GM19240 (cell line): ENCODE measurements at regions not wholly inside any gene's neighbourhood (a gene's known extent, or its start where the extent isn't known, plus 50 kb on each side); places are given as distances from the start of the nearest gene placed in this dataset.

Source experiments
- DNase-seq: peaks from one replicate; pipeline ENCODE4 v3.0.0; 2011; ENCODE audit warnings: low spot score; ENCODE audit not compliant: insufficient read length

DNA sequence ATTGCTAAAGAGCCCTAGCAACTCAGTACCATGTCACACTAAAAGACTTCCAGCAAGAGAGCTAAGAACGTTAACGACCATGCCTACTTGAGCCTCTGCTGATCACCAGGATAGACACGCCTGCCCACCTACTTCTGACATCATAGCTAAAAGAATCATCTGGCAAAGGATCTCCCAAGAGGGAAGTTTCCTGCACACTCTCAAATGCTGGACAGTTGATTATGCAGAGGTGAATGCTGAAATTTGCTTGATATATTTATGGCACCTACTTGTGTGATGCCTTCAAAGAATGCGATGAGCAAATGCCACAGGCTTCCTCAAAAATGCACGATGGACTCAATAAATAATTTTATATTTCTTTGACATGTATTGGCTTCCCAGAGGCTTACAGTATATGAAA lies 113.6 kb downstream of the GALC start:
- DNase-seq = no peak

DNA sequence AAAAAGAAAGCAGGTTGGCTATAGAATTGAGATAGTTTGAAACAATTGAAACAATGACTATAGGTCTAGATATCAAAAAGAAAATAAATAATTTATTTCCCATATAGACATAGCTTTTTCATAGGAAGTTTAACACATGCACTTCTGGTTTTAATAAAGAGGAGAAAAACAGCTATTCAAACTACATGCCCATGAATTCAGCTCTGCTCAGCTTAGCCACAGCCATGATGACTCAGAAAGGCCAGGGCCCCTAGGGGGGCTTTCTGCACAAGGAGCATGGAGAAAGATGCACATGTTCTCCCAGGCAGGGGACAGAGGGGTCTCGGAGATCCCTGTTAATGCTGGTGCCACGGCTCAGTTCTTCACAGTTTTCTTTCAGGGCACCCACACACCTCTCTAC lies 114.0 kb downstream of the GALC start:
- no peak for DNase-seq

DNA sequence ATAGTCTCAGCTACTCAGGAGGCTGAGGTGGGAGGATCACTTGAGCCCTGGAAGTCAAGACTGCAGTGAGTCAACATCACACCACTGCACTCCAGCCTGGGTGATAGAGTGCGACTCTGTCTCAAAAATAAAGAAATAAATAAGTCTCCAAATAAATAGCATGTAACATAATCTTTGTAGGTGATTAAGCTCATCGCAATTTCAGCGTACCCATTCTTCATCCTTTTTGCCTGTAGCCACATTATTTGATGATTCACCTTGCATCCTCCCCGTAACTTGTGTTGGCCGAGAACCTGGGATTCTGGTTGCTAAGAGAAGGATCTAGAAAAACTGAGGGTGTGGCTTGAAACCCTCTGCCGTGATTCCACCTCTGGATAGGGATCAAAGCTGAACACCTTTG lies 115.1 kb downstream of the GALC start:
- DNase-seq = no peak

DNA sequence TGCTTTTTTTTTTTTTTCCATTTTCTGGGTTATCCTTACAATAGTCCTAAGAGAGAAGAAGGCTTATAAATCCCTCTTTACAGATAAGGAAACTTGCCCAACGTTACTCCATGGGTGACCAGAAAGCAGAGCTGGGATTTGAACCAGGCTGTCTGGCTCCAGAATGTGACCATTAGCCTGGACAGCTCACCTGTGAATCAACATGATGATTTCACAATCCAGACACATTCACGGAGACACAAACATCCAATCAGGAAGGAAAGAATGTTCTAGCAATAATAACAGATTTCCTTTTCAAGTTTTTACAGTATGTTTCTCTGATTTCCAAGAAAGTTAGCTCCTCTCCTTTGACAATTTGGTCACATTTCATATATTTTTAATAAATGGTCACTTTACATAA lies 118.3 kb downstream of the GALC start:
- no peak for DNase-seq

DNA sequence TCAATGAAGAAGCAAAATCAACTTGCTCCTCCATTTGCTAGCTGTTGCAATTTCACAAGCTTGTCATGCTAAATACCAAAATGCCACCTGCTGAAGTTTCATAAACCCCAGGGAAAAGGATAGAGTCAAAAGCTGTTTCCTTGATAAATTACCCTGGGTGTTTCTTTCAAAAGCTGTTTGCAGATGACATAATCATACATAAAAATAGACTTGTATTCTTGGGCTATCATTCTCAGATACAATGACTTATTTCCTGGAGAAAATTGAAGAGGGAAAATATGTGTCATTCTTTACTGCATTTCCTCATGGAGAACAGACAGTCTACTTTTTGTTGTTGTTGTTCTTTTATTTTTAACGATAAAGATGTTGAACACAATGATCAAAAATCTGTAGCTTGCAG lies 119.2 kb downstream of the GALC start:
- DNase-seq = no peak

DNA sequence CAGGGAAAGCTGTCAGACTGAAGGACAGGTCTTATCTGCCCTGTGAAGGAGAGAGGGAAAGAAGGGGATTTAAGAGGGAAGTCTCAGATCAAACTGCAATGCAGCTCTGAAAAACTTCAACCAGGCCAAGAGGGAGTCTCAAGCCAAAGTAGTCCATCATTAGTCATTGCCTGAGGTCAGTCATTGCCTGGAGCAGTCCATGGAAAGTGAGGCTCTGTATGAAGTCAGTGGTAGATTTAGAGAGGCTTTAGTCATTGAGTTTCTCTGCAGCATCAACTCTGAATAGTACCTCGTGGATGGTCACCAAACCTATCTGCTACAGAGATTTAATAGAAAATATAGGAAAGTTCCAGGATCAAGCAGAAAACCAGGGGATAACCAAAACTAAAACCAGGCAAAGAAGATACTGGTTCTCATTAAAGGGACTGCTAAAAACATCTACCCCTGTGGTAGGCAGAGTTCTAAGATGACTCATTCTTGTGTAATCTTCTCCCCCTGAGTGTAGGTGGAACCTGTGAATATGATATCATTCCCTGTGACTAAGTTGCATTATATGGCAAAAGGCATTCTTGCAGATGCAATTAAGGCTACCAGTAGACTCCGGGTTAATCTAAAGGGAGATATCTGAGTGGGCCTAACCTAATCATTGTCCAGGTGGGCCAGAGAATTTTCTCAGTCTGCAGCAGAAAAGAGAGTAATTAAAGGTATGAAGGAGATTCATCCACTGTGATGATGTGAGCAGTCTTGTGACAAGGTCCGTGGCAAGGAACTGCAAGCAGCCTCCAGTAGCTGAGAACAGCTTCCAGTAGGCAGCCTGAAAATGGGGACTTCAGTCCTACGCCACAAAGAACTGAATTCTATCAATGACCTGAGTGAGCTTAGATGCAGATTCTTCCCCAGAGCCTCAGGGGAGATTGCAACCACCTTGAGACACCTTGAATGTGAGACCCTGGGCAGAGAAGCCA lies 123.1 kb downstream of the GALC start:
- DNase-seq = no peak

DNA sequence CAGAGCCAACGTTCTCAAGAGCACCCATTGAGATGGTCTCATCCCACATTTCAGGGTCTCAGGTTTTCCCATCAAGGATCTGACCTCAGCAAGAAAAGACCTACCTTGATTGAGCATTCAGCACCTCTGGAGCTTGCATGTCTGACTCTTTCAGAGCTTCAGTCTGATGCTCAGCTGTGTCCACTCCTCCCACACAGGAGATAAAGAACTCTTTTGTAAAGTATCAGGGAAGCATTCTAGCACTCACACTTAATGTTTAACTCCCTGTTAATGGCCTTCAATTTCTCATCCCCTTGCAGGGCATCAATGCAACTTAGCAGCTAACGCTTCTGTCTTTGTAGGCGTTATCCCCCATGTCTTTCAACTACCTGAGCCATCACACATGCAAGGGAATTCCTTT lies 124.1 kb downstream of the GALC start:
- no peak for DNase-seq

DNA sequence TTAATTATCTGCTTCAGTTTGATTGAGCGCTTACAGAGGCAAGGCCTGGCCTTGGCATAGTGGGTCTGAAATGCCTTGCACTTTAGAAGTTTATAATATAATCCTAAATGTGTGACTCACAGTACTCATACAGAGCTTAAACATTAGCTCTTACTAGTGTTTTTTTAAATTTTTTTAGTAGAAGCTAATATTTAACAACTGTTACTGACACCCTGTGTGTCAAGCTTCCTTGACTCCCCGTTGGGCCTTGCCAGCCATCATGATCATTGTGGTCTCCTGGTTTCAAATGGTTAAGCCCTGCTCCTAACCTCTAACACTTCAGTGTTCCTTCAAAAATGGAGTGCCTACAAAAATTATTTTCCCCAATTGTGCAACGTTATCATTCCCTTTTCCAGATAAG lies 126.9 kb downstream of the GALC start:
- no peak for DNase-seq

DNA sequence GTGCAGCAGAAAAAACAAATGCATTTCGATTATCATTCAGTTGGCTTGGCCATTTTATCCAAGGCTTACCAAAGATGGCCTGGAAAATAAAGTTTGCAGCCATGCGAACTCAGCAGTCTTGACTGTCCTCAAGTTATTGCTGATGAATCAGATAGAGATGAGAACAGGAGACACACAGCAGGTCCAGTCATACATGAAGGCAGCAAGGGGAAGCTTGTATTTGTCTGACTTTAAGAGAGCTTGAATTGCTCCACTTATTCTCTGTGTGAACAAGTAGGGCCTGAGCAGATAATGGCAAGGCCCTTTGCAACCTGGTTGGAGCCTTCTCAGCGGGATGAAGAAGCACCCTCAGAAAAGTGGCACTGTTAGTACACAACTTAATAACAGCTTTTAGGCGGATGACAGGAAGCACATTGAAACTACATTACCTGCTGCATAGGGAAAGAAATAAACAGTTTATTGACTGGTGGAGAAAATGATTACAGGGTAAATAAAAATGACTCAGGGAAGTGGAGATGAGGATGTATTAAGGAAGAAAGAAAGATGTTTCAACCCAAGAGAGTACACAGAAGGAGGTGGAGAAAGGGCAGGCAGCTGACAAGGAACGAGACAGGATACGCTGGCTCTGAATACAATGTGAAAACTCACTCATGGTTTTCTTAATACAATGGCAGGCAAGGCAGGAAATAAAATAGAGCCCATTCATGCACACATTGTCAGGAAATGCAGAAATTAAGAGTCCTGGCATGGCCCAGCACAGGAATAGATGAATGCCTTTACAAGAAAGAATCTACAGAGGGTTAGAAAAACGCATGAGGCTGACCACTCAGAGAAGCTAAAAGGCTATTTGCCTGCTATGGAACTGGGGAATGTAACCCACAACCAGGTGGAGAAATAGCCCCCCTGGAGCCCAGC lies 128.4 kb downstream of the GALC start:
- no peak for DNase-seq

DNA sequence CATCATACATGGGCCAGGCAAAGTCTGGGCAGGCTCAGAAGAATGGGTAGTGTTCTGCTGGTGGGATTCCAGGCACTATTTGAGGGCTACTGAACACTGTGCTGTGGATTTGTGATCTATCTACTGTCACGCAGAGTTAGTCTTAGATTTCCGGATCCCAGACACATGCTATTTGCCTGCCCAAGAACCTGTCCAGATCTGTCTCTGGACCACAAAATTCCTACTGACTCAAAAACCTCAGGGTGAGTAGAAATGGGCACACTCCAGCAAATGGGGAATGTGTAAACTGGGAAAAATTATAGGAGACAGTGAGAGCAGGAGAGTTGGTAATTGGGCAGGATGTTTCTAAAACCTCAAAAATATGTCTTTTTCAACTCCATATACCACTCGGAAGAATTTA lies 129.9 kb downstream of the GALC start:
- DNase-seq = no peak

DNA sequence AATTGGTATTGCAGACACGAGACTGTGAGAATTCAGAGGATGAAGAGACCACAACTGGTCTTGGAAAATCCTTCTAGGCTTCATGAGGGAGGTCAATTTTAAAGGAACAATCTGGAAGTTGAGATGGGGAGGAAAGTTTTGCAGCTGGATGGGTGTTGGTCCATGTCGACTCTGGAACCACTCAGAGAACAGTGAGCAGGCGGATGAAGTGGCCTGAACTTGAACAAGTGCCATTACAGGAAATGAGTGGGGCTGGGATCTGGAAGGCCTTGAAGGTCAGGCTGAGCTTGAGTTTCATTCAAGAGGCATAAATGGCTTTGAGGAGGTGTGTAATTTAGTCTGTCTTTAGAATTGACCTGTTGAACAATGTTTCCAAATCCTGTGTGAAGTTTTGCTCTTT lies 140.9 kb downstream of the GALC start:
- DNase-seq = no peak

DNA sequence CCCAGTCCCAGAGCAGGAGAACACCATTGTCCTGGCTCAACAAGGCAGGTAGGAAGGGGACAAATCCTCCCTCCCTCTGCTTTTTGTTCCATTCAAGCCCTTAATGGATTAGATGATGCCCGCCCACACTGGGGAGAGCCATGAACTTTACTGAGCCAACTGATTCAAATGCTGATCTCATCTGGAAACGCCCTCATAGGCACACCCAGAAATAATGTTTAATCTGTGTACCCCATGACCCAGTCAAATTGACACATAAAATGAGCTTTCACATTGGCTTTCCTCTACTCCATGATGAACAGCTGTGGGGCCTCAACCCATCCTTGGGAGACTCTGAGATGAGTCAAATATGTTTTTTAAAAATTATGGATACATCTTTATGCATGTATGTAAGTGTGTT lies 141.8 kb downstream of the GALC start:
- DNase-seq = no peak

DNA sequence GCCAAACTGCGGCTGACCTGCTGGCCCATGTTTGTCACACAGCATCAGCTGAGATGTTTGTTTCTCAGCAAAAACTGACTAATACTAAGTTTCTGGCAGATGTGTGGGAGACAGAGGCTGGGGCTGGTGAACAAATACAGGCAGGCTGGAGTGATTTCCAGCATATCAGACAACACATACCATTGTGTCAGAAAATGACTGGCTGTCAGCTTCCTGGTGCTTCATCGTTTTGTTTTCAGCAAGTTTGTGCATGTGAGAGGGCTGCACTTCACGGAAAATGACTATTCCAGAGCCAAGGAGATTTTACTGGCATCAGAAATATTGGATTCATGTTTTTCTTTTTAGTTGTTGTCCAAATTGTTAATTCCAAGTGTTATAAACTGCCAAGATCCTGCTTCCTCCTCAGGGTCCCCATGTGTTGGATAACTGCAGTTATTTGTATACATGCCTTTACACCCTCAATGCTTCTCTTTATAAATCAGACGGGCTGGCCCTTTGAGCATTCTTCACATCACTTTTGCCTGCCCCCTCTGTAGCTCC lies 145.7 kb downstream of the GALC start:
- DNase-seq = no peak

DNA sequence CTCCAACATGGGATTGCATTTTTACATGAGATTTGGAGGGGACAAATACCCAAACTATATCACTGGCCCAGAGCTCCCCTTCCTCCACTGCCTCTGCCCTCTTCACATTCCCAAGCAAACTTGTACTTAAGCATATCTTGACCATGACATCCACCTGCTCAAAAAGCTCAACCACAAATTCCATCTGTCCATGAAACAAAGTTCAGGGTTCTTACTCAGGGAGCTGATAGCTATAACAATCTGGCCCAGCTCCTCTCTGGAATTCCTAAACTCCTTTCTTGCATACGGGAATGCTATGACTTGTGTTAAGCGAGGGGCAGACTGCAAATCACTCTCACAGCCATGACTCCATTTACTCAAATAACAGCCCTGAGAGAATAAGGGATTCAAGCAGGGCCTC lies 152.1 kb downstream of the GALC start:
- no peak for DNase-seq

DNA sequence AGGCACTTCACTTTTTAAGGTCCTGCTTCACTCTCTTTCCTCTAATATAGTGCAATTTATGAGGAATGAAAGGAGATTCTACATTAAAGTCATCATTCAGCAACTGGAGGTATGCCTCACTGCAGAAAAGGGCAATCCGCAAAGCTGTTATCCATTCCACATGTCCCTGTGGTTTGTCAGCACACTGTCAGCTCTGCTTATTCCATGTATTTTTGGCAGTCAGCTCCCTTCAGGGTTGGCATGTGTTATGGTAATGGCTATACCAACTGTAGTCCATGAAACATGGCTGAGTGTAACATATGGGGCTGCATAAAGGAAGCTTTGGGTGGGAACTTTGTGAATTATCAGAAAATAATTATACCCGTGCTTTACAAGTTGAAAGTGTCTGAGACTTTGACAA lies 154.1 kb downstream of the GALC start:
- DNase-seq = no peak

DNA sequence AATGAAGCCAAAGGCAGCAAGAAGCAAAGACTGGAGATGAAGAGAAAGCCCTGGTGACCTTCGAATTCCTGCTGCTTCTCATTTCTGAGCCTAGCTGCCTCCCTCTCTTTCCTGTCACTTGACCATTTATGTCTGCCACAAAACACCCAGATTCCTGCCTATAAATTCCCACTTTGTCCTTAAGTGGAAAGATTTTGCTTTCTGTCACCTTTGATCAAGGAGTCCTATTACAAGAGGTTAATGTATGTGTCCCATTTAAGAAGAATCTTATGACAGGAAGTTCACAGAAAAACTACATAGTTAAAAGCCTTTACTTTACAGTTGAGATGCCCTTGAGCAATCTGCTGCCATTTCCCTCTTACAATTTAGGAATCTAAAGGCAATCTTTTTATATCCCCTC lies 155.7 kb downstream of the GALC start:
- no peak for DNase-seq

DNA sequence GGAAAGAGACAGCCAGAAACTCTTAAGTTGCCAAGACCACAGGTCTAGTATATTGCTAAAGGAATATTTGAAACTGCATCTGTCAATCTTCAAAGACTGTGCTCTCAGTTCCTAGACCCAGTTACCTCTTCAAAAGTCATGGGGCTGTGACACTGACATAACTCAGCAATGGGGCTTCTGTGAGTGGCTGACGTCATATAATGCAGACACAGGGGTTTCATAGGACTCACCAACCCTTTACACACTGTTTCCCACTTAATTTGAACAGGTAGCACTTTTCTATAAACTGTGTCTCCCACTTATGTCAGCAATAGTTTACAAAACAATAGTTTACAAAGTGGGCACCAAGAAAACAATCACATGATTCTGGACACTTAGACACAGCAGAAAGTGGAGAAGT lies 158.4 kb downstream of the GALC start:
- no peak for DNase-seq

DNA sequence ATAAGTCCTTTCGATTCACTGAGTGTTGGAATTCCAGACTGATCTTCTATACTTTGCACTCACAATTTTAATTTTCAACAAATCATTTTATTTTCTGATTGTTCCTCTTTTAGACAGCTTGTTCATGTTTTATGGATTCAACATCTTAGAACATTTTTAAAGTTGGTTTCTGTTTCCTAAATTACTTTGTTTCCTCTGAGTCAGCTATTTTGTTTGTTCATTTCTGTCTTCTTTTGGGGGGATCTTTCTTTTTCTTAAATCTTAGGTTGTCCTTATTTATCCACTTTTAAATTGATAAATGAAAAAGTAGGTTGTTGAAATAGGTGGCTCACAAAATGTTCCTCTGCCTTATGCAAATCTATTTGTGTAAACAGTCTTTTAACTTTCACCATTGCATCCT lies 160.0 kb downstream of the GALC start:
- DNase-seq = no peak

DNA sequence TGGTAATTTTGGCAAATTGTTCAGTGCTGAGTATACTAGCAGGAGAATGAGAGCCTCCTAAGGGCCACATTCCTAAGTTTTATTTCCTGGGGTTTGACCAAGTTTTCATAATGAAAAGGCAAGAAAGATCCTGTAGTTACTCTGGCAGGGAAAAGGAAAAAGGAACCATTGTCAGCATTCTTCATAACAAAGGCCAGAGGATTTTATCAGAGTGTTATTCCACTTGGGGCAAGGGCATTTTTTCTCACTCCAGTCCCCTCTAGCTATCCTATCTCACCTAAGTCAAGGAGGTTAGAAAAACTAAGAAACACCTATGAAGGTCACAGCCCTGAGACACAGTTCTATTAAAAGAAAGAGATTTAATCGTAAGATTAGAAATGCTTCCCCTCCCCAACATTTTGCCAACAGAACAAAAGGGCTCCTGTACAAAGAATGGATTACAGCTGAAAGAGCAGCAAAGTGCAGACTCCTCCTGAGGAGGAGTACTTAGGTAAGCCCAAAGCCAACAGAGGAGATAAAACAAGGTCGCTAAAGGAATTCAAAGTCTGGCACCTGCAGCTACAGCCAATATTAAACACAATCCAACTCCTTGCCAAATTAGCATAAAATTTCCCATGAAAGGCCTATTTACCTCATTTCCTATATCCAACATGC lies 162.4 kb downstream of the GALC start:
- DNase-seq = no peak

DNA sequence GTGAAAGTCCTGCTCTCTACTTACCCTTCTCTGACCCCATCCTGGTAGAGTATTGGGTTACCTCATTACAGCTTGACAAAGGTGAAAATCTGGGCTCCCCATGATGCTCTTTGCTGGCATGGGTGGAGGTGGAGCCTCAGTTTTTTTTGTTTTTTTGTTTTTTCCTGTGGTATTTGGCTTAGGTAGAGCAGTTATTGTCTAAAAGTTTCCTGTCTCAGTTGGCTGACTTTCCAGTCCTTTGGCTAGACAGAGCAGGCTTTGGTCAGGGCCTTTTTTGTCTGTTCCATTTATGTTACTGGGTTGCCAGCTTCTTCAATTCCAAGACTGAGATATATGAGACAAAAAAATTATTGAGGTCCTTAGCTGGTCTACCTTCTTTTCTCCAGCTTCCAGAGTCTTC lies 163.4 kb downstream of the GALC start:
- DNase-seq = no peak

DNA sequence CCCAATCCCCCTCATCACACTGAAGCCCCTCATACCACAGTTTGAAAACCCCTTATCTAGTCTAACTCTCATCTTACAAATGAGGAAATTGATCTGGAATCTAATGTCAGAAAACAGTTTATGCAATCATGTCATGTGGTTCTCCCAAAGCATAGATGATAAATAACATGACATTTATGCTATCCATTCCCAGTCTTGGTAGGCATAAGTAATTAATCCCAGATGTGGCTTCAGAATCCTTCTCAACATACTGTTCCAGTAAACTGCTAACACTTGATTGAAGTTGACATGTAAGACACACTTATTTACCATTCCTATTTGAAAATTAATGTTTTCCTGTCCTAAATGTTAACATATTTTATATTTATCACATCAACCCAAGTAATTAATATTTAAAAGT lies 168.7 kb downstream of the GALC start:
- DNase-seq = no peak

DNA sequence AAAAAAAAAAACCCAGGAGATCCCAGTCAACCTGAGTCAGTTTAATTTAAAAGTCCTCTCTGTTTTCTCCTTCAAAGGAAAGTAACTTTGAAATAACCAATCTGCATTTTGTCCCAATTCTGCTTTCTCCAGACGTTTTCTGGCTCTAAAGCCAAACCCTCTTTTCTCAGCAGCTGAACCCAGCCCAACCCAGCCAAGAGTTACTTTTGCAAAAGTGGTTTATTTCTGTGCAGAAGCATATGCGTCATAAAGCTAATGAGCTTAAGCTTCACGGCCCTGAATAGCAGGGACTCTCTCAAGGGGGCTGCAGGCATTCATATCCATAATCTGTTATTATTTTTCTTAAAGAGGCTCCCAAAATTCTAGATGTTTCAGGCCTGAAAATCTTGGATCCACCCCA lies 176.6 kb downstream of the GALC start:
- DNase-seq = no peak
